Occipital lobe (tissue), 1 donor: ENCODE measurements at regions not wholly inside any gene's neighbourhood (a gene's known extent, or its start where the extent isn't known, plus 50 kb on each side); places are given as distances from the start of the nearest gene placed in this dataset.
"Not testable (repeated sequence)": the region's sequence is repeated elsewhere in the genome, so short reads cannot be mapped to it uniquely, and the experiment has no call there.

ENCODE experiments used
- DNase-seq: peaks from one replicate; lab custom pipeline; 2025; lab: John Stamatoyannopoulos, UW

- no peak for DNase-seq
Measured at GRCh38 chr5:12661617-12662370, 757.5 kb upstream of the CTNND2 start.

GRCh38 chr5:12660279-12661107 is 756.2 kb upstream of the CTNND2 start:
- DNase-seq = not testable (repeated sequence)

- DNase-seq = no peak
Measured at GRCh38 chr5:12659686-12660085, 755.4 kb upstream of the CTNND2 start.

- no peak for DNase-seq
Measured at GRCh38 chr5:12658871-12659446, 754.7 kb upstream of the CTNND2 start.

- DNase-seq = not testable (repeated sequence)
Measured at GRCh38 chr5:12657914-12658474, 753.7 kb upstream of the CTNND2 start.

GRCh38 chr5:12655675-12656074 is 751.4 kb upstream of the CTNND2 start:
- DNase-seq = no peak

- no peak for DNase-seq
Measured at GRCh38 chr5:12652201-12652600, 748.0 kb upstream of the CTNND2 start.

GRCh38 chr5:12648558-12648957 is 744.3 kb upstream of the CTNND2 start:
- DNase-seq = no peak

GRCh38 chr5:12647613-12648012 is 743.4 kb upstream of the CTNND2 start:
- no peak for DNase-seq

GRCh38 chr5:12645582-12645981 is 741.3 kb upstream of the CTNND2 start:
- no peak for DNase-seq

- no peak for DNase-seq
Measured at GRCh38 chr5:12636209-12636608, 732.0 kb upstream of the CTNND2 start.

- no peak for DNase-seq
Measured at GRCh38 chr5:12626556-12626955, 722.3 kb upstream of the CTNND2 start.

GRCh38 chr5:12625667-12626263 is 721.5 kb upstream of the CTNND2 start:
- no peak for DNase-seq

GRCh38 chr5:12624776-12625560 is 720.7 kb upstream of the CTNND2 start:
- DNase-seq = no peak

- no peak for DNase-seq
Measured at GRCh38 chr5:12623408-12623807, 719.2 kb upstream of the CTNND2 start.

- no peak for DNase-seq
Measured at GRCh38 chr5:12616093-12616492, 711.8 kb upstream of the CTNND2 start.

- DNase-seq = no peak
Measured at GRCh38 chr5:12615141-12615820, 711.0 kb upstream of the CTNND2 start.

- DNase-seq = no peak
Measured at GRCh38 chr5:12614608-12615007, 710.4 kb upstream of the CTNND2 start.

GRCh38 chr5:12611132-12611531 is 706.9 kb upstream of the CTNND2 start:
- no peak for DNase-seq

GRCh38 chr5:12607817-12608216 is 703.6 kb upstream of the CTNND2 start:
- DNase-seq = not testable (repeated sequence)
